ENCODE measurements at regions not wholly inside any gene's neighbourhood (a gene's known extent, or its start where the extent isn't known, plus 50 kb on each side); places are given as distances from the start of the nearest gene placed in this dataset.

DNA sequence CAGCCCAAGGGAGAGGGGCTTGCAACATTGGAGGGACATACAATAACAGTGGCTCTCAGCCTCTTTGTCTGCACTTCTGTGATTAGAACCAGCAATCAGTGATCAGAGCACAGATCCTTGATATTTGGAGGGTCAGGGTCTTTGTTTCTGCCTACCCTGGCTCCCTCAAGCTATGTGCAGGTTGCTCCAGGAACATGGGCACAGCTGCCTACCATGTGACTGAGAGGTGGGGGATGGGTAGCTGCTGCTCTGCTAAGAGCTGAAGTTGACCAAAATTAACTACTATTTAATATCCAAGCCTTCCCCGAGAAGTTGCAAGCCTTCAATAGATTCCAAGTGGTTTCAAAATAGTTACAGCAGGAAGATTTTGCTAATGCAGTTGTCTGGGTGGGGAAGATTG lies 202.6 kb downstream of the ZIC5 start:
- no peak for DNase-seq
- peak overlapping the region in 2 of 3 experiments; percentile 2 to 86; a peak in 2 of 7 replicates for H3K27ac Mint-ChIP-seq

More for the DNA sequence above, 202.6 kb downstream of the ZIC5 start:
- Histone ChIP-seq H3K4ac (ENCODE audit: low read depth, low read length) (no peak overlapping the region), H3K18ac (ENCODE audit: insufficient read length, low read depth, low read length) (no peak overlapping the region), H3K9me3 (ENCODE audit: control insufficient read depth, low read depth, low read length) (no peaks in the 10 kb centered on the region), H3K23me2 (ENCODE audit: insufficient read length, low read depth, low read length, poor library complexity, severe bottlenecking) (no peaks in the 10 kb centered on the region), H2BK12ac (ENCODE audit: insufficient read length, low read depth, low read length) (no peak overlapping the region), H4K20me1 (ENCODE audit: control insufficient read depth, insufficient read depth, insufficient read length) (no peaks in the 10 kb centered on the region), H4K91ac (ENCODE audit: insufficient read length, low read depth, low read length) (no peak overlapping the region), H3K27ac (ENCODE audit: insufficient read length, low read depth, low read length) (no peak overlapping the region), H3K79me1 (ENCODE audit: insufficient read depth, low read depth, low read length, poor library complexity, severe bottlenecking) (no peaks in the 10 kb centered on the region), H3K79me2 (ENCODE audit: insufficient read depth, low read length) (no peaks in the 10 kb centered on the region), H3K23ac (ENCODE audit: insufficient read length, low read depth, low read length) (no peak overlapping the region), H3K27me3 (ENCODE audit: insufficient read depth, low read length) (no peaks in the 10 kb centered on the region), H3K14ac (ENCODE audit: insufficient read depth, low read length) (no peak overlapping the region), H3K56ac (ENCODE audit: insufficient read length, low read depth, low read length) (no peak overlapping the region), H3K4me2 (ENCODE audit: insufficient read depth, insufficient read length, low read length) (no peak overlapping the region), H2BK120ac (ENCODE audit: low read depth, low read length, poor library complexity, severe bottlenecking) (no peak overlapping the region), H3K4me1 (ENCODE audit: insufficient read depth, low read length) (peaks cover 8% of the 10 kb centered on the region; the same call in 1 of the 2 replicates), H2AK5ac (ENCODE audit: insufficient read length, low read length) (no peak overlapping the region), H4K5ac (ENCODE audit: insufficient read length, low read depth, low read length) (no peak overlapping the region), H4K8ac (replicated peaks; ENCODE audit: insufficient read length, low read depth, low read length) (no peak overlapping the region), H2AFZ (ENCODE audit: low read length) (no peak overlapping the region), H2BK5ac (ENCODE audit: insufficient read length, low read length) (no peak overlapping the region), H2BK20ac (ENCODE audit: low read depth, low read length, poor library complexity, severe bottlenecking) (no peak overlapping the region), H2BK15ac (ENCODE audit: low read depth, low read length) (no peak overlapping the region), H3T11ph (ENCODE audit: low read length) (no peak overlapping the region), H3K9ac (ENCODE audit: extremely low read depth, insufficient read length, low read length) (no peak overlapping the region)
- TF ChIP-seq, protein P1, sequence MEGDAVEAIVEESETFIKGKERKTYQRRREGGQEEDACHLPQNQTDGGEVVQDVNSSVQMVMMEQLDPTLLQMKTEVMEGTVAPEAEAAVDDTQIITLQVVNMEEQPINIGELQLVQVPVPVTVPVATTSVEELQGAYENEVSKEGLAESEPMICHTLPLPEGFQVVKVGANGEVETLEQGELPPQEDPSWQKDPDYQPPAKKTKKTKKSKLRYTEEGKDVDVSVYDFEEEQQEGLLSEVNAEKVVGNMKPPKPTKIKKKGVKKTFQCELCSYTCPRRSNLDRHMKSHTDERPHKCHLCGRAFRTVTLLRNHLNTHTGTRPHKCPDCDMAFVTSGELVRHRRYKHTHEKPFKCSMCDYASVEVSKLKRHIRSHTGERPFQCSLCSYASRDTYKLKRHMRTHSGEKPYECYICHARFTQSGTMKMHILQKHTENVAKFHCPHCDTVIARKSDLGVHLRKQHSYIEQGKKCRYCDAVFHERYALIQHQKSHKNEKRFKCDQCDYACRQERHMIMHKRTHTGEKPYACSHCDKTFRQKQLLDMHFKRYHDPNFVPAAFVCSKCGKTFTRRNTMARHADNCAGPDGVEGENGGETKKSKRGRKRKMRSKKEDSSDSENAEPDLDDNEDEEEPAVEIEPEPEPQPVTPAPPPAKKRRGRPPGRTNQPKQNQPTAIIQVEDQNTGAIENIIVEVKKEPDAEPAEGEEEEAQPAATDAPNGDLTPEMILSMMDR (conservative IDR thresholded peaks at IDR 0.05) = no peak
- Mint-ChIP-seq H3K4me1 (peaks cover 30 to 32% of the 10 kb centered on the region in 2 experiments), H3K9me3 (peaks cover 9 to 15% of the 10 kb centered on the region in 2 experiments; a peak in 4 of 5 replicates), H3K4me3 (no peak overlapping the region), H3K27me3 (ENCODE audit: low read depth) (no peaks in the 10 kb centered on the region), H3K36me3 (ENCODE audit: insufficient read depth in 1 of 3, low read depth in 3 of 3) (peaks cover 15 to 32% (median 15%) of the 10 kb centered on the region in 3 experiments)
- WGBS (ENCODE audit: extremely low coverage, insufficient read length, low lambda C conversion rate) = no CpG with 5 or more reads among the region's 1 CpG

Data from H9 (cell line).